SK-N-SH treated with all-trans-retinoic acid at 6 μM for 48 hours (cell line): ENCODE measurements at regions not wholly inside any gene's neighbourhood (a gene's known extent, or its start where the extent isn't known, plus 50 kb on each side); places are given as distances from the start of the nearest gene placed in this dataset.

Experiments
- ATAC-seq: fragments of 200-7000 bp; cut with Tn5 transposase; 3 replicates; pipeline ENCODE4 v1.9.1; 2020; ENCODE audit warnings: mild to moderate bottlenecking, moderate library complexity
- ARNTL ChIP-seq: fragments of 450-650 bp; formaldehyde crosslinking; IDR thresholded peaks from 2 replicates; pipeline ENCODE4 v1.5.0; 2020; ENCODE audit warnings: low read depth, mild to moderate bottlenecking, moderate library complexity, borderline replicate concordance
- BACH2 ChIP-seq: fragments of 250-450 bp; sonication (Bioruptor Pico); IDR thresholded peaks from 2 replicates; pipeline ENCODE4 v1.9.0; 2021; ENCODE audit warnings: mild to moderate bottlenecking, borderline replicate concordance
- CREB5 ChIP-seq: fragments of 250-450 bp; sonication (Bioruptor Pico); IDR thresholded peaks from 2 replicates; pipeline ENCODE4 v1.5.1; 2020; ENCODE audit warnings: low read depth, mild to moderate bottlenecking, moderate library complexity
- CSDC2 ChIP-seq: fragments of 250-450 bp; sonication (Bioruptor Pico); IDR thresholded peaks from 2 replicates; pipeline ENCODE4 v1.5.0; 2020; ENCODE audit warnings: mild to moderate bottlenecking, moderate library complexity
- CSRNP3 ChIP-seq: fragments of 250-450 bp; sonication (Bioruptor Pico); IDR thresholded peaks from 2 replicates; pipeline ENCODE4 v1.5.1; 2021; ENCODE audit warnings: mild to moderate bottlenecking, moderate library complexity
- ESRRG ChIP-seq: fragments of 250-450 bp; sonication (Bioruptor Pico); IDR thresholded peaks from 2 replicates; pipeline ENCODE4 v1.6.1; 2021; ENCODE audit warnings: mild to moderate bottlenecking
- ISL1 ChIP-seq: fragments of 250-450 bp; sonication (Bioruptor Pico); IDR thresholded peaks from 2 replicates; pipeline ENCODE4 v2.1.2; 2022; ENCODE audit warnings: mild to moderate bottlenecking, moderate library complexity
- OSR1 ChIP-seq: fragments of 250-450 bp; sonication (Bioruptor Pico); IDR thresholded peaks from 2 replicates; pipeline ENCODE4 v1.8.0; 2022; ENCODE audit warnings: moderate library complexity, mild to moderate bottlenecking, inconsistent platforms
- PATZ1 ChIP-seq: fragments of 250-450 bp; sonication (Bioruptor Pico); IDR thresholded peaks from 2 replicates; pipeline ENCODE4 v1.8.0; 2020; ENCODE audit warnings: mild to moderate bottlenecking, moderate library complexity, borderline replicate concordance
- POU6F1 ChIP-seq: fragments of 250-450 bp; sonication (Bioruptor Pico); IDR thresholded peaks from 2 replicates; pipeline ENCODE4 v1.8.0; 2021; ENCODE audit warnings: low read depth, mild to moderate bottlenecking, moderate library complexity, borderline replicate concordance
- PPARA ChIP-seq: fragments of 250-450 bp; sonication (Bioruptor Pico); IDR thresholded peaks from 2 replicates; pipeline ENCODE4 v1.5.0; 2020; ENCODE audit warnings: mild to moderate bottlenecking, borderline replicate concordance
- RARB ChIP-seq: fragments of 250-450 bp; sonication (Bioruptor Pico); IDR thresholded peaks from 2 replicates; pipeline ENCODE4 v1.8.0; 2021; ENCODE audit warnings: mild to moderate bottlenecking, moderate library complexity
- SNAI2 ChIP-seq: fragments of 250-450 bp; sonication (Bioruptor Pico); IDR thresholded peaks from 2 replicates; pipeline ENCODE4 v1.5.0; 2020; ENCODE audit warnings: mild to moderate bottlenecking, moderate library complexity
- TCF4 ChIP-seq: fragments of 250-450 bp; sonication (Bioruptor Pico); IDR thresholded peaks from 2 replicates; pipeline ENCODE4 v1.8.0; 2021; ENCODE audit warnings: mild to moderate bottlenecking, moderate library complexity, borderline replicate concordance
- TOX ChIP-seq: fragments of 250-450 bp; sonication (Bioruptor Pico); IDR thresholded peaks from 2 replicates; pipeline ENCODE4 v1.8.0; 2021; ENCODE audit warnings: mild to moderate bottlenecking, moderate library complexity, borderline replicate concordance
- TSHZ2 ChIP-seq: fragments of 250-450 bp; sonication (Bioruptor Pico); IDR thresholded peaks from 2 replicates; pipeline ENCODE4 v1.5.0; 2020; ENCODE audit warnings: mild to moderate bottlenecking, moderate library complexity
- ZC3H10 ChIP-seq: fragments of 250-450 bp; sonication (Bioruptor Pico); IDR thresholded peaks from 2 replicates; pipeline ENCODE4 v1.5.1; 2021; ENCODE audit warnings: mild to moderate bottlenecking, moderate library complexity
- ZFP3 ChIP-seq: fragments of 250-450 bp; sonication (Bioruptor Pico); IDR thresholded peaks from 2 replicates; pipeline ENCODE4 v1.5.0; 2020; ENCODE audit warnings: mild to moderate bottlenecking, moderate library complexity
- ZFP30 ChIP-seq: fragments of 450-650 bp; formaldehyde crosslinking; IDR thresholded peaks from 2 replicates; pipeline ENCODE4 v1.5.0; 2022; ENCODE audit warnings: mild to moderate bottlenecking, moderate library complexity
- ZNF565 ChIP-seq: fragments of 450-650 bp; formaldehyde crosslinking; conservative IDR thresholded peaks from 2 replicates; pipeline ENCODE4 v1.5.0; 2020; ENCODE audit warnings: low read depth, mild to moderate bottlenecking, moderate library complexity
- ZNF70 ChIP-seq: fragments of 450-650 bp; formaldehyde crosslinking; IDR thresholded peaks from 2 replicates; pipeline ENCODE4 v1.5.0; 2020; ENCODE audit warnings: mild to moderate bottlenecking, moderate library complexity
- ZNF8 ChIP-seq: fragments of 450-650 bp; formaldehyde crosslinking; IDR thresholded peaks from 2 replicates; pipeline ENCODE4 v1.5.0; 2020; ENCODE audit warnings: mild to moderate bottlenecking, moderate library complexity

GRCh38 chr12:73384592-73384991, 1112.4 kb downstream of the TRHDE start:
- no peak for ATAC-seq
- TF ChIP-seq POU6F1 (CRISPR knock-in tag) (no peak), ISL1 (CRISPR knock-in tag) (no peak), PATZ1 (CRISPR knock-in tag) (no peak), TOX (CRISPR knock-in tag) (no peak), CREB5 (no peak), BACH2 (CRISPR knock-in tag) (no peak), ZFP30 (no peak), ZC3H10 (CRISPR knock-in tag) (no peak), TCF4 (CRISPR knock-in tag) (no peak), ZFP3 (CRISPR knock-in tag) (no peak), PPARA (CRISPR knock-in tag) (no peak), SNAI2 (CRISPR knock-in tag) (no peak), CSDC2 (no peak), RARB (CRISPR knock-in tag) (no peak), ZNF8 (no peak)

- TF ChIP-seq SNAI2 (CRISPR knock-in tag) = no peak
- no peak for TF ChIP-seq POU6F1 (CRISPR knock-in tag)
- no peak for TF ChIP-seq ZFP30
- no peak for TF ChIP-seq ZFP3 (CRISPR knock-in tag)
- TF ChIP-seq ESRRG = no peak
- TF ChIP-seq RARB (CRISPR knock-in tag) = no peak
- TF ChIP-seq TOX (CRISPR knock-in tag) = no peak
- no peak for TF ChIP-seq ZNF8
- no peak for TF ChIP-seq TCF4 (CRISPR knock-in tag)
- TF ChIP-seq TSHZ2 (CRISPR knock-in tag) = no peak
- no peak for TF ChIP-seq OSR1 (CRISPR knock-in tag)
- TF ChIP-seq ZNF70 (CRISPR knock-in tag) = no peak
- no peak for TF ChIP-seq CSRNP3 (CRISPR knock-in tag)
- no peak for TF ChIP-seq CREB5
- TF ChIP-seq ZNF565 (CRISPR knock-in tag) = no peak
- TF ChIP-seq ZC3H10 (CRISPR knock-in tag) = no peak
- TF ChIP-seq PPARA (CRISPR knock-in tag) = no peak
- no peak for TF ChIP-seq PATZ1 (CRISPR knock-in tag)
- no peak for TF ChIP-seq ARNTL (CRISPR knock-in tag)
- no peak for TF ChIP-seq BACH2 (CRISPR knock-in tag)
- no peak for ATAC-seq
These were observed 1118.1 kb downstream of the TRHDE start for GRCh38 chr12:73390261-73390660.
